GM19463 (cell line): ENCODE measurements at regions not wholly inside any gene's neighbourhood (a gene's known extent, or its start where the extent isn't known, plus 50 kb on each side); places are given as distances from the start of the nearest gene placed in this dataset.

Experiments
- ATAC-seq: cut with Tn5 transposase; IDR thresholded peaks from one replicate; pipeline ENCODE4 v1.9.1; 2021; ENCODE audit warnings: mild to moderate bottlenecking, moderate library complexity; ENCODE audit not compliant: unreplicated experiment

- no peak for ATAC-seq
These were observed 73.7 kb downstream of the MINAR2 start for GRCh38 chr5:129821477-129822131.

GRCh38 chr5:129830288-129830687 lies 74.0 kb upstream of the CHSY3 start:
- no peak for ATAC-seq

DNA sequence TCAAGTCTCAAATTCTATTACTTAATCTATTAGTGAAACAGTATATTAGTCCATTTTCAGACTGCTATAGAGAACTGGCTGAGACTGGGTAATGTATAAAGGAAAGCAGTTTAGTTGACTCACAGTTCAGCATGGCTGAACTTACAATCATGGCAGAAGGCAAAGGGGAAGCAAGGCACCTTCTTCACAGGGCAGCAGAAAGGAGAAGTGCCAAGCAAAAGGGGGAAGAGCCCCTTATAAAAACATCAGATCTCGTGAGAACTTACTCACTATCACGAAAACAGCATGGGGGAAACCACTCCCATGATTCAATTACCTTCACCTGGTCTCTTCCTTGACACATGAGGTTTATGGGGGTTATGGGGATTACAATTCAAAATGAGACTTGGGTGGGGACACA lies 67.9 kb upstream of the CHSY3 start:
- ATAC-seq, result no peak

DNA sequence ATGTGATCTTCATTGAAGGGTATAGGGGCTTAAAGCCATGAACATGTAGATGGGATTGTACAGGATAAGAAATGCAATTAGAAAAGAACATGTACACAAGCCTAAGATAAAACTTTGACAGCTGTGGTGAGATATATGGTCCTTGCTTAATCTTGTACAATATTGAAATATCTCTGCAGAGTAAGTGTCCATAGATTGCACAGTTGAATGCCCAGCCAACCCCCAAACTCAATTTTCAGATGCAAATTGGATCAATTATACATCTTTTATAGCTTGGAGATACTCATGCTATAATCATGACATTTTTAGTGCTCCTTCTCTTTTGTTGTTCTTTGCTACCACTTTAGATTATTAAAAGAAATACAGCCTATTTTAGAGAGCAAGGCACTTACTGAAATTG lies 59.5 kb upstream of the CHSY3 start:
- ATAC-seq, result no peak

- peak; percentile 95 for ATAC-seq
These were observed 51.4 kb upstream of the CHSY3 start for GRCh38 chr5:129852747-129853352.

- no peak for ATAC-seq
These were observed 50.7 kb upstream of the CHSY3 start for GRCh38 chr5:129853588-129853987.
